Activated CD4-positive, alpha-beta T cell treated with anti-CD3 and anti-CD28 coated beads, Interleukin-2, amount 50 U/mL, for 48 hours (primary cell): ENCODE measurements at regions not wholly inside any gene's neighbourhood (a gene's known extent, or its start where the extent isn't known, plus 50 kb on each side); places are given as distances from the start of the nearest gene placed in this dataset.

Experiments
- DNase-seq, 2 experiments: peaks; one replicate each; pipeline ENCODE4 v3.0.0-alpha.2; 2020

- no peak for DNase-seq
These were observed 741.3 kb upstream of the RAB6C start for GRCh38 chr2:129237966-129238725.

GRCh38 chr2:129239141-129239540, 740.3 kb upstream of the RAB6C start:
- no peak for DNase-seq

- DNase-seq: no peak
These were observed 739.4 kb upstream of the RAB6C start for GRCh38 chr2:129240061-129240460.

- no peak for DNase-seq
These were observed 737.2 kb upstream of the RAB6C start for GRCh38 chr2:129242269-129242668.

- DNase-seq: no peak
These were observed 731.7 kb upstream of the RAB6C start for GRCh38 chr2:129247751-129248150.

GRCh38 chr2:129248198-129248597, 731.3 kb upstream of the RAB6C start:
- DNase-seq: no peak

GRCh38 chr2:129252781-129253460, 726.5 kb upstream of the RAB6C start:
- DNase-seq: no peak

- no peak for DNase-seq
These were observed 726.0 kb upstream of the RAB6C start for GRCh38 chr2:129253461-129253812.

- DNase-seq: no peak
These were observed 724.7 kb upstream of the RAB6C start for GRCh38 chr2:129254718-129255117.

GRCh38 chr2:129255610-129256313, 723.7 kb upstream of the RAB6C start:
- no peak for DNase-seq

GRCh38 chr2:129256642-129257041, 722.8 kb upstream of the RAB6C start:
- no peak for DNase-seq

- no peak for DNase-seq
These were observed 716.5 kb upstream of the RAB6C start for GRCh38 chr2:129262934-129263333.

GRCh38 chr2:129263939-129264338, 715.5 kb upstream of the RAB6C start:
- DNase-seq: no peak

GRCh38 chr2:129267559-129267958, 711.9 kb upstream of the RAB6C start:
- no peak for DNase-seq

GRCh38 chr2:129273266-129274037, 706.0 kb upstream of the RAB6C start:
- DNase-seq: no peak

- DNase-seq: no peak
These were observed 705.4 kb upstream of the RAB6C start for GRCh38 chr2:129274038-129274415.

GRCh38 chr2:129274918-129275317, 704.5 kb upstream of the RAB6C start:
- DNase-seq: no peak

GRCh38 chr2:129275706-129276105, 703.8 kb upstream of the RAB6C start:
- DNase-seq: no peak

GRCh38 chr2:129276978-129277584, 702.4 kb upstream of the RAB6C start:
- no peak for DNase-seq

GRCh38 chr2:129277585-129277981, 701.9 kb upstream of the RAB6C start:
- DNase-seq: no peak

GRCh38 chr2:129281791-129282530, 697.5 kb upstream of the RAB6C start:
- no peak for DNase-seq

- DNase-seq: no peak
These were observed 694.5 kb upstream of the RAB6C start for GRCh38 chr2:129285012-129285411.
